ENCODE measurements at regions not wholly inside any gene's neighbourhood (a gene's known extent, or its start where the extent isn't known, plus 50 kb on each side); places are given as distances from the start of the nearest gene placed in this dataset.

DNA sequence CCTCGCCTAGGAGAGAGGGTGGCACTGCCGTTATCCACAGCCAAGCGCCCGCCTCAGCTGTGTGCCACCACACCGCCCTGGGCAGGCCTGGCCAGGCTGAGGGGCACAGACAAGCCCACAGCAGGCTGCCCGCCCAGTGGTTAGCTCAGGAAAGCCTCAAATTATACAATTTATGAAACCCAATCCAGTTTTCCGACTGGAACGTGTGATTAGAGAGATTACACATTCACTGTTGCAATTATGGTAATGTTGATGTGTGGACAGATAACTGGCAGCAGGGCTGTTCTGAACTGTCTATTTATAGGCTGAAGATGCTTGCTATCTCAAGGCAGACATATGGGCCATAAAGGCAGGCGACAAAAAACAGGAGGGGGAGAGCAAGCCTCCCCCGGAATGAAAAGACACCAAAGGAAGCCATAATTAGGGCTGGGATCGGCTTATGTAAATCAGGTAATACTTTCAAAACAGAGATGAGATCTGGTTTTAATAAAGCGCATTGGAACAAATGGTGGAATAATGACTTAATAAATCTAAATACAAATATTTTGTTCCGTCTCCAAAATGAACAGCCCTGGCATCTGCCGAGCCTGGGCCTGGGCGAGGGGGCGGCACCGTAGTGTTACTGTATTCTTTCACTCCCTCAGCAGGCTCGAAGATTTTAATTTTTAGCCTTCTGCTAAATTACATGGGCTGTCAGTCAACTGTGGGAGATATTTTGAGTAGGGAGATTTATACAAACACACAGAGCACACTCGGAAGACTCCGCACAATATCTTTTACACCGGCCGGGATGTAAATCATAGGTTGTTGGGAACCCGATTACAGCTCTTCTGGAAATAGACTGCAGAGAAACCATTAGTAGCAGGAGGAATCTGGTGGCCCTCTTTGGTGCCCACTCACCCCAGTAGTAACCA lies 103.1 kb upstream of the TLE3 start:
- Mint-ChIP-seq H3K9me3 (no peaks in the 10 kb centered on the region), H3K27ac (no peak overlapping the region), H3K27me3 (ENCODE audit: insufficient read depth) (peaks cover 38% of the 10 kb centered on the region), H3K4me1 (ENCODE audit: low read depth) (peaks cover 12% of the 10 kb centered on the region), H3K36me3 (ENCODE audit: low read depth) (no peaks in the 10 kb centered on the region), H3K4me3 (no peak overlapping the region)
- no peak for DNase-seq
- TF ChIP-seq, protein P1, sequence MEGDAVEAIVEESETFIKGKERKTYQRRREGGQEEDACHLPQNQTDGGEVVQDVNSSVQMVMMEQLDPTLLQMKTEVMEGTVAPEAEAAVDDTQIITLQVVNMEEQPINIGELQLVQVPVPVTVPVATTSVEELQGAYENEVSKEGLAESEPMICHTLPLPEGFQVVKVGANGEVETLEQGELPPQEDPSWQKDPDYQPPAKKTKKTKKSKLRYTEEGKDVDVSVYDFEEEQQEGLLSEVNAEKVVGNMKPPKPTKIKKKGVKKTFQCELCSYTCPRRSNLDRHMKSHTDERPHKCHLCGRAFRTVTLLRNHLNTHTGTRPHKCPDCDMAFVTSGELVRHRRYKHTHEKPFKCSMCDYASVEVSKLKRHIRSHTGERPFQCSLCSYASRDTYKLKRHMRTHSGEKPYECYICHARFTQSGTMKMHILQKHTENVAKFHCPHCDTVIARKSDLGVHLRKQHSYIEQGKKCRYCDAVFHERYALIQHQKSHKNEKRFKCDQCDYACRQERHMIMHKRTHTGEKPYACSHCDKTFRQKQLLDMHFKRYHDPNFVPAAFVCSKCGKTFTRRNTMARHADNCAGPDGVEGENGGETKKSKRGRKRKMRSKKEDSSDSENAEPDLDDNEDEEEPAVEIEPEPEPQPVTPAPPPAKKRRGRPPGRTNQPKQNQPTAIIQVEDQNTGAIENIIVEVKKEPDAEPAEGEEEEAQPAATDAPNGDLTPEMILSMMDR (IDR thresholded peaks at IDR 0.05), result no peak

DNA sequence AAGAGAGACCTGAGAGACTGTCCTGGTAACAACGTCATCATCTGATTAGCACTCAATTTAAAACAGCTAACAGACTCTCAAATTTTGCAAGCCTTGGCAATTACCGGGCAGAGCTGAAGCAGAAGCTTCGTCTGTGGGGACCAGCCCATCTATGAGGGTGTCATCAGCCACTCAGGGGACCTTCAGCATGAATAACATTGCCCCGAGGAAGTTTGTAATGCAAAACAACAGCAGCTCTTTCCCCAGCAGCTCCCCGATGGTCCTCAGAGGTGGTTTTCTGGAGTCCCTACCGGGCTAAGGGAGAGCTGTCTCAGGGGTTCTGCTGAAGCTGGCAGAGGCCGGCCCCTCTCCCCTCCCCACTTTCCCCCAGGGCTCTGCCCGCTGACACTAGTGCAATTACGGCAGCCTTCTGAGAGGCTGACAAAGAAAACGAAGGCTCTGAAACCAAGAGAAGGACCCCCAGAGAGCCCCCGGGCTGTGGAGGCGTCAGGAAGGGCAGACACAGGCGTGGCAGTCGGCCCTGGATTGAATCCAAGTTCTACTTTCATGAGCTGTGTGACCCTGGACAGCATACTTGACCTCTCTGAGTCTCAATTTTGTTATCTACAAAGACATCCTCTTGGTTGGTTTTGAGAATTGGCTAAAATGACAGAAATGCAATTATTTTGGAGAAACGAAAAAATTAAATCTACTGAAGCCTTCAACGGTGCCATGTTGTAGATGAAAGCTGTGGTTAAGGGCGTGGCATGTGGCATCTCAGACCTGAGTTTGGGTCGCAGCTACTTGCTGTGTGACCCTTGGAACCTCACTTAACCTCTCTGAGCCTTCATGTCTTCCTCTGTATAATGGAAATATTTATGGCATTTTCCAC lies 102.1 kb upstream of the TLE3 start:
- TF ChIP-seq, protein P1 (IDR thresholded peaks at IDR 0.05), result no peak
- DNase-seq, result no peak
- Mint-ChIP-seq H3K36me3 (ENCODE audit: low read depth) (no peaks in the 10 kb centered on the region), H3K4me3 (no peak overlapping the region), H3K27me3 (ENCODE audit: insufficient read depth) (peaks cover 32% of the 10 kb centered on the region), H3K9me3 (no peaks in the 10 kb centered on the region), H3K27ac (no peak overlapping the region), H3K4me1 (ENCODE audit: low read depth) (peaks cover 16% of the 10 kb centered on the region)

DNA sequence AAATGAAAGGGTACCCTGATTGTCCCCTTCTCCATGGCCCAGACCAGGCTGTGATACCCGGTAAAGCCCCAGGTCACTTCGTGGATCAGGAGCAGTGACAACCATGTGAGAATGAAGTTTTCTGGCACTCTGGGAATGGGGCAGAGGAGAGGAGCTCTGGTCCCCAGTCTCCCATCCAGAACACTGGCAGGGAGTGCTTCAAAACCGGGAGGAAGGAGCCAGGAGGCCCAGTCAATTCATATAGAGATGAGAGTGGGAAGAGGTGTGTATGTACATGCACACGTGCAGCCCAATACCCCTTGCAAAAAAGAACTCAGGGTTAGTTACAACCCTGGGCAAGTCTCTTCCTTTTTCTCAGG lies 101.4 kb upstream of the TLE3 start:
- DNase-seq, result no peak
- Mint-ChIP-seq H3K27ac (no peak overlapping the region), H3K27me3 (ENCODE audit: insufficient read depth) (peaks cover 28% of the 10 kb centered on the region), H3K4me3 (no peak overlapping the region), H3K36me3 (ENCODE audit: low read depth) (no peaks in the 10 kb centered on the region), H3K9me3 (no peaks in the 10 kb centered on the region), H3K4me1 (ENCODE audit: low read depth) (peaks cover 16% of the 10 kb centered on the region)
- TF ChIP-seq, protein P1 (IDR thresholded peaks at IDR 0.05), result no peak

DNA sequence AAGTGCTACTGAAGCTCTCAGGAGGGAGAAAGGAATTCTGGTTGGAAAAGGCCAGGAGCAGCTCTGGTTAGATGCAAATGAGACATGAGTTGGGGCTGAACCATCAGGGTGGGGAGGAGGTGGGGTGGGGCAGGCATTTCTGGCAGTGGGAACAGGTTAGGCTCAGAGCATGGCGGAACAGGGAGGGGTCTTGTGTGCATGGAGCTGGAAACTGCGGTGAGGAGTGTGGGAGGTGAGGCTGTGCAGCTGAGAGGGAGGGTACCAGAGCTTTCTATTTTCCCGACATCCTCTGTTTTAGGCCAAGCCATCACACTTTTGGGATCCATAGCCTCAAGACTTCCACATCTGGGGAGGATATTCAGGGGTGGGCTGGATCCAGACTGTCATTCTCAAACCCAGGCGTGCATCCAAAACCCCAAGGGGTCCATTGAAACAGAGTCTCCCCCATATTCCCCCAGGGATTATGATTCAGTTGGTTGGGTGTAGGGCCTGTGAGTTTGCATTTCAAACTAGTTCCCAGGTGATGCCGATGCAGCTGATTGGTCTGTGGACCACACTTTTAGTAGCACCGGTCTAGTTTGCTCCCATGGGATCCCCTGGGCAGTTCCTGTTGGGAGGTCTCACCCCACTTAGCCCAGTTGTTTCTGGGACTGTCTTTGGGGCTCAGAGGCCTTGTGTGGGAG lies 100.9 kb upstream of the TLE3 start:
- Mint-ChIP-seq H3K27me3 (ENCODE audit: insufficient read depth) (peaks cover 23% of the 10 kb centered on the region), H3K27ac (no peak overlapping the region), H3K36me3 (ENCODE audit: low read depth) (no peaks in the 10 kb centered on the region), H3K4me1 (ENCODE audit: low read depth) (peaks cover 16% of the 10 kb centered on the region), H3K4me3 (no peak overlapping the region), H3K9me3 (no peaks in the 10 kb centered on the region)
- TF ChIP-seq, protein P1 (IDR thresholded peaks at IDR 0.05), result no peak
- DNase-seq, result no peak

DNA sequence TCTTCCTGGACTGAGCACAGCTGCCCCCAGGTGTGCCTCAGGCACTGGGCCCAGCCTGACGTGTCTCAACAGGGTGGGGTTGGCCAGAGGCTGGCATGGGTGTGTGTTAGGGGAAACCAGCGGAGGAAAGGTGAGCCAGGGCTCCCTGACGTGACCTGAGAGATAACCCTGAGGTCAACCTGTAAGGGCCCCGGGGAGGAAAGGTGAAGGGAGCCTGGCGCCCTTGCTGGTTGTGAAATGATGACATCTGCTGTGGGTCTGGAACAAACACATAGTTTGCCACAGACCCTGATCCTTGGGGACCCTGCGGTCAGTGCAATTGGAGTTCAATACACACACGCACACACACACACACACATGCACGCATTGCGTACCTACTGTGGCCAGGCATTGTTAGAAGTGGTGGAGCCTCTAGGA lies 100.2 kb upstream of the TLE3 start:
- Mint-ChIP-seq H3K4me3 (no peak overlapping the region), H3K27me3 (ENCODE audit: insufficient read depth) (peaks cover 22% of the 10 kb centered on the region), H3K9me3 (no peaks in the 10 kb centered on the region), H3K27ac (no peak overlapping the region), H3K36me3 (ENCODE audit: low read depth) (no peaks in the 10 kb centered on the region), H3K4me1 (ENCODE audit: low read depth) (peaks cover 16% of the 10 kb centered on the region)
- TF ChIP-seq, protein P1 (IDR thresholded peaks at IDR 0.05), result no peak
- no peak for DNase-seq
